A549 (cell line): ENCODE measurements at regions not wholly inside any gene's neighbourhood (a gene's known extent, or its start where the extent isn't known, plus 50 kb on each side); places are given as distances from the start of the nearest gene placed in this dataset.

Experiments
- ATOH8 ChIP-seq: fragments of 250-450 bp; sonication (Bioruptor Pico); IDR thresholded peaks from 2 replicates; pipeline ENCODE4 v1.5.0; 2020; ENCODE audit warnings: low read depth, mild to moderate bottlenecking, moderate library complexity
- CBX8 ChIP-seq: fragments of 200-600 bp; sonication (generic); IDR thresholded peaks from 2 replicates; pipeline ENCODE4 v1.6.1; 2016
- CEBPB ChIP-seq, 2 experiments: fragments of >200 bp in 1 of 2; sonication (Bioruptor Twin) in 1 of 2; formaldehyde crosslinking in 1 of 2; IDR thresholded peaks; 2 replicates each; pipeline ENCODE4 v1.6.1; 2012 to 2016
- CHD2 ChIP-seq: fragments of 150-350 bp; IDR thresholded peaks from 2 replicates; pipeline ENCODE4 v1.6.1; 2014; ENCODE audit warnings: low read length; ENCODE audit not compliant: partially characterized antibody
- CTCF ChIP-seq: fragments of >200 bp; sonication (Bioruptor Twin); formaldehyde crosslinking; IDR thresholded peaks from 3 replicates; pipeline ENCODE4 v1.5.1; 2016
- E2F6 ChIP-seq: IDR thresholded peaks from 2 replicates; pipeline ENCODE4 v1.6.1; 2012; ENCODE audit warnings: low read depth, borderline replicate concordance
- ELK1 ChIP-seq: fragments of 150-350 bp; IDR thresholded peaks from 2 replicates; pipeline ENCODE4 v1.6.1; 2014; ENCODE audit warnings: low read depth, mild to moderate bottlenecking, low read length
- ESRRA ChIP-seq: fragments of 150-350 bp; IDR thresholded peaks from 2 replicates; pipeline ENCODE4 v1.6.1; 2014; ENCODE audit warnings: mild to moderate bottlenecking, low read length, borderline replicate concordance
- FOSL2 ChIP-seq, 2 experiments: fragments of 450-650 bp in 1 of 2; fragments of >200 bp in 1 of 2; sonication (Bioruptor Twin) in 1 of 2; formaldehyde crosslinking; IDR thresholded peaks; 2 replicates each; pipeline versions ENCODE4 v1.5.0 to v1.6.1; 2016 to 2020; ENCODE audit warnings: mild to moderate bottlenecking in 1 of 2, moderate library complexity in 1 of 2
- GATA3 ChIP-seq: IDR thresholded peaks from 2 replicates; pipeline ENCODE4 v1.6.1; 2012; ENCODE audit warnings: borderline replicate concordance
- HES2 ChIP-seq: fragments of >200 bp; sonication (Bioruptor Twin); formaldehyde crosslinking; IDR thresholded peaks from 2 replicates; pipeline ENCODE4 v1.6.1; 2016
- HEYL ChIP-seq: fragments of 250-450 bp; sonication (Bioruptor Pico); IDR thresholded peaks from 2 replicates; pipeline ENCODE4 v1.8.0; 2021; ENCODE audit warnings: mild to moderate bottlenecking, moderate library complexity
- HOXA7 ChIP-seq: fragments of 250-450 bp; sonication (Bioruptor Pico); IDR thresholded peaks from 2 replicates; pipeline ENCODE4 v1.5.0; 2020; ENCODE audit warnings: mild to moderate bottlenecking, moderate library complexity
- HOXB13 ChIP-seq: fragments of 250-450 bp; sonication (Bioruptor Pico); IDR thresholded peaks from 2 replicates; pipeline ENCODE4 v1.5.0; 2020; ENCODE audit warnings: low read depth, mild to moderate bottlenecking, moderate library complexity
- HOXB5 ChIP-seq: fragments of 250-450 bp; sonication (Bioruptor Pico); IDR thresholded peaks from 2 replicates; pipeline ENCODE4 v1.5.0; 2020; ENCODE audit warnings: mild to moderate bottlenecking, moderate library complexity
- JUN ChIP-seq, 2 experiments: fragments of >200 bp; sonication (Bioruptor Twin); formaldehyde crosslinking; IDR thresholded peaks; 2 replicates in 1 of 2; 3 replicates in 1 of 2; pipeline ENCODE4 v1.6.1; 2016 to 2017
- JUNB ChIP-seq: fragments of >200 bp; sonication (Bioruptor Twin); formaldehyde crosslinking; IDR thresholded peaks from 2 replicates; pipeline ENCODE4 v1.6.1; 2016
- MAX ChIP-seq: IDR thresholded peaks from 2 replicates; pipeline ENCODE4 v1.6.1; 2012
- MAZ ChIP-seq: fragments of 150-350 bp; IDR thresholded peaks from 2 replicates; pipeline ENCODE4 v1.6.1; 2014; ENCODE audit warnings: antibody characterized with exemption, low read depth, low read length, borderline replicate concordance
- NFE2L2 ChIP-seq: fragments of 150-350 bp; conservative IDR thresholded peaks from 2 replicates; pipeline ENCODE4 v1.6.1; 2014; ENCODE audit warnings: low read length
- NPAS2 ChIP-seq: fragments of 250-450 bp; sonication (Bioruptor Pico); IDR thresholded peaks from 2 replicates; pipeline ENCODE4 v1.8.0; 2022; ENCODE audit warnings: mild to moderate bottlenecking, moderate library complexity, borderline replicate concordance
- NR3C1 ChIP-seq: fragments of >200 bp; sonication (Bioruptor Twin); formaldehyde crosslinking; IDR thresholded peaks from 3 replicates; pipeline ENCODE4 v1.6.1; 2017
- PBX3 ChIP-seq: IDR thresholded peaks from 2 replicates; pipeline ENCODE4 v1.6.1; 2012
- RAD21 ChIP-seq, 2 experiments: fragments of >200 bp in 1 of 2; sonication (Bioruptor Twin) in 1 of 2; formaldehyde crosslinking in 1 of 2; IDR thresholded peaks in 1 of 2; conservative IDR thresholded peaks in 1 of 2; 2 replicates in 1 of 2; 3 replicates in 1 of 2; pipeline ENCODE4 v1.6.1; 2012 to 2018; ENCODE audit warnings: inconsistent platforms in 1 of 2
- RARB ChIP-seq: fragments of 250-450 bp; sonication (Bioruptor Pico); IDR thresholded peaks from 2 replicates; pipeline ENCODE4 v1.8.0; 2021; ENCODE audit warnings: mild to moderate bottlenecking, moderate library complexity
- RCOR1 ChIP-seq: fragments of 150-350 bp; IDR thresholded peaks from 2 replicates; pipeline ENCODE4 v1.6.1; 2014; ENCODE audit warnings: antibody characterized with exemption, low read length, low read depth
- REST ChIP-seq: fragments of 200-600 bp; sonication (generic); IDR thresholded peaks from 2 replicates; pipeline ENCODE4 v1.6.1; 2016; ENCODE audit warnings: antibody characterized with exemption, mild to moderate bottlenecking, moderate library complexity
- RFX5 ChIP-seq: fragments of 450-650 bp; IDR thresholded peaks from 2 replicates; pipeline ENCODE4 v1.7.1; 2014; ENCODE audit warnings: antibody characterized with exemption, mild to moderate bottlenecking, moderate library complexity
- USF2 ChIP-seq: fragments of 450-650 bp; IDR thresholded peaks from 2 replicates; pipeline ENCODE4 v1.6.1; 2014; ENCODE audit warnings: antibody characterized with exemption
- ZC3H11A ChIP-seq: fragments of 450-650 bp; IDR thresholded peaks from 2 replicates; pipeline ENCODE4 v1.6.1; 2014; ENCODE audit warnings: antibody characterized with exemption, mild to moderate bottlenecking
- ZNF302 ChIP-seq: fragments of 250-450 bp; sonication (Bioruptor Pico); IDR thresholded peaks from 2 replicates; pipeline ENCODE4 v1.9.0; 2021; ENCODE audit warnings: inconsistent platforms, mild to moderate bottlenecking, moderate library complexity

GRCh38 chr10:28734938-28735759 lies 57.8 kb downstream of the BAMBI start (continued):
- no peak for TF ChIP-seq REST
- no peak for TF ChIP-seq RCOR1
- TF ChIP-seq RFX5, result no peak
- no peak for TF ChIP-seq HES2
- TF ChIP-seq E2F6, result no peak
- no peak for TF ChIP-seq RAD21 (conservative IDR thresholded peaks at IDR 0.05 in 1 of 2, IDR thresholded peaks at IDR 0.05 in 1 of 2)
- TF ChIP-seq RARB (CRISPR knock-in tag), result no peak
- TF ChIP-seq HEYL, result no peak
- no peak for TF ChIP-seq HOXA7 (CRISPR knock-in tag)
- TF ChIP-seq ZNF302, result no peak
- TF ChIP-seq FOSL2 (IDR thresholded peaks at IDR 0.05), result peak; percentile 8; the same call in 1 of the 2 replicates
- peak; percentile 88 for TF ChIP-seq FOSL2 (CRISPR knock-in tag; IDR thresholded peaks at IDR 0.05)
- no peak for TF ChIP-seq CHD2
- peak; percentile 63 for TF ChIP-seq JUNB
- TF ChIP-seq NPAS2 (CRISPR knock-in tag), result no peak
- TF ChIP-seq JUN (IDR thresholded peaks at IDR 0.05), result peak in 1 of 2 experiments; percentile 49; a peak in 2 of 5 replicates
- no peak for TF ChIP-seq CTCF
- TF ChIP-seq PBX3, result no peak
- TF ChIP-seq HOXB13 (CRISPR knock-in tag), result no peak
- TF ChIP-seq CEBPB (IDR thresholded peaks at IDR 0.05), result peak; percentile 41 to 67; a peak in 3 of 4 replicates
- no peak for TF ChIP-seq CBX8
- no peak for TF ChIP-seq NR3C1
- no peak for TF ChIP-seq MAZ
- no peak for TF ChIP-seq ELK1
- no peak for TF ChIP-seq HOXB5 (CRISPR knock-in tag)
- peak; percentile 65; the same call in 1 of the 2 replicates for TF ChIP-seq GATA3
- no peak for TF ChIP-seq USF2
- TF ChIP-seq ATOH8 (CRISPR knock-in tag), result no peak
- no peak for TF ChIP-seq MAX
- TF ChIP-seq ZC3H11A, result no peak
- TF ChIP-seq ESRRA, result no peak
- peak; percentile 61 for TF ChIP-seq NFE2L2
